ENCODE measurements at regions not wholly inside any gene's neighbourhood (a gene's known extent, or its start where the extent isn't known, plus 50 kb on each side); places are given as distances from the start of the nearest gene placed in this dataset.
A peak's percentile ranks its signal among the peaks of the same experiment; 100 is the strongest.

DNA sequence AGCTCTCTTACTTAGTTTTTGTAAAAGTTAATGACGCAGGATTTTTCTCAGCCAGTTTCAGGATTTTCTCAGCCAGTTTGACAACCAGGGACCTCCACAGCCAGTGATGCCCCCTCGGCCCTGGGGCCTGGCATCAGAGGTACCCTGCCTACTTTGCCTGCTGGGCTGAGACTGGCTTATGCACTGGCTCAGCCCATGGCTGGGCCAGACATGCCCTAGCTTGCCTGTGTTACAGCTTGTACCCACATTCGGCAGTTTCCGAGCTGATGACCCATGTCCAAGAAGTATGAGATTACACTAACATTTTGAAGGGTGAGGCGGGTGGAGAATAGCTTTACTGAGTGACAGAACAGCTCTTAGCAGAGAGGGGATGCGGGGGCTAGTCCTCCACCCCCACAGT lies 406.1 kb upstream of the HSF2 start:
- Histone ChIP-seq H3K4me3 (no peak overlapping the region), H3K4me1 (replicated peaks in 1 of 2) (no peaks in the 10 kb centered on the region), H3K27ac (no peak overlapping the region)
- no peak for ATAC-seq (replicated peaks in 6 of 8)
- in situ Hi-C loops (cut with MboI; ENCODE audit: low pct_unique_long_range_greater_than_20kb in 2 of 9, low sequenced_read_pairs in 9 of 9, unreplicated experiment in 9 of 9): no loop called here
- WGBS, 10 experiments: 45 to 100% (median 72%) methylated on average over 1 to 6 of the region's 6 CpGs; no CpG with 5 or more reads in 2 of the 10 experiments

- Histone ChIP-seq H3K4me1 (replicated peaks in 1 of 2) (peaks cover 0 to 8% of the 10 kb centered on the region in 2 donors), H3K27ac (no peak overlapping the region), H3K4me3 (no peak overlapping the region)
- in situ Hi-C loops (cut with MboI; ENCODE audit: low pct_unique_long_range_greater_than_20kb in 2 of 9, low sequenced_read_pairs in 9 of 9, unreplicated experiment in 9 of 9): no loop called here
- 0 to 100% (median 17%) methylated on average over 1 of the region's 1 CpG; no CpG with 5 or more reads in 1 of the 10 experiments for WGBS, 10 experiments
- ATAC-seq (replicated peaks in 6 of 8): peak in 4 of 8 experiments; percentile 35 to 91 (median 86)
These were observed 404.5 kb upstream of the HSF2 start for GRCh38 chr6:121994919-121995318.

- in situ Hi-C loops (cut with MboI; ENCODE audit: low pct_unique_long_range_greater_than_20kb in 2 of 9, low sequenced_read_pairs in 9 of 9, unreplicated experiment in 9 of 9): no loop called here
- Histone ChIP-seq H3K27ac (no peak overlapping the region), H3K4me3 (no peak overlapping the region), H3K4me1 (replicated peaks in 1 of 2) (peaks cover 0 to 8% of the 10 kb centered on the region in 2 donors)
- WGBS, 10 experiments: 6 to 100% (median 50%) methylated on average over 1 to 2 of the region's 2 CpGs; no CpG with 5 or more reads in 1 of the 10 experiments
- ATAC-seq (replicated peaks in 6 of 8): peak in 3 of 8 experiments; percentile 8 to 25 (median 11)
These were observed 400.8 kb upstream of the HSF2 start for GRCh38 chr6:121998631-121999030.

GRCh38 chr6:121999456-122000065 lies 399.9 kb upstream of the HSF2 start:
- 16 to 100% (median 59%) methylated on average over 1 to 6 of the region's 6 CpGs for WGBS, 10 experiments
- Histone ChIP-seq H3K27ac (no peak overlapping the region), H3K4me3 (no peak overlapping the region), H3K4me1 (replicated peaks in 1 of 2) (peaks cover 0 to 8% of the 10 kb centered on the region in 2 donors)
- in situ Hi-C loops (cut with MboI; ENCODE audit: low pct_unique_long_range_greater_than_20kb in 2 of 9, low sequenced_read_pairs in 9 of 9, unreplicated experiment in 9 of 9): loop anchor here in 1 of 9 experiments (25.0 kb wide), 1 partner anchor 137 kb away; no protein-coding TSS in a partner anchor
- no peak for ATAC-seq (replicated peaks in 6 of 8)

DNA sequence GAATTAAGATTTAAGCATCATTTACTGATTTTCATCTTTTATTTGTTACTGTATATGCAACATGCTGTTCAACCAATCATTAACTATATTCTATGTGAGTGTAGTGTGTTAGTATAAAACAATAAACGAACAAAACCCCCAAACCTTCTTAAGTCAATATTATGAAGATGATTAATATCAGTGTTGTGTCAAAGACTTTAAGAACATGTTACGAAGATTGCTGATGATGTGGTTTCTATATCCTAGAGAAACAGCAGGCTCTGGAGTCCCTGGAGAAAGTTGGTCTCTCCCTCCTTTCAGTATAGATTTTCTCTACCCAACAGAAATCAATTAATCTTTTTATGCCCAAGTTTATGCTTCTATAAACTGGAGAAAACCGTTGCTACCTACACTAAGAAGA lies 393.8 kb upstream of the HSF2 start:
- ATAC-seq (replicated peaks in 6 of 8): no peak
- in situ Hi-C loops (cut with MboI; ENCODE audit: low pct_unique_long_range_greater_than_20kb in 2 of 9, low sequenced_read_pairs in 9 of 9, unreplicated experiment in 9 of 9): loop anchor here in 1 of 9 experiments (25.0 kb wide), 1 partner anchor 143 kb away; no protein-coding TSS in a partner anchor

DNA sequence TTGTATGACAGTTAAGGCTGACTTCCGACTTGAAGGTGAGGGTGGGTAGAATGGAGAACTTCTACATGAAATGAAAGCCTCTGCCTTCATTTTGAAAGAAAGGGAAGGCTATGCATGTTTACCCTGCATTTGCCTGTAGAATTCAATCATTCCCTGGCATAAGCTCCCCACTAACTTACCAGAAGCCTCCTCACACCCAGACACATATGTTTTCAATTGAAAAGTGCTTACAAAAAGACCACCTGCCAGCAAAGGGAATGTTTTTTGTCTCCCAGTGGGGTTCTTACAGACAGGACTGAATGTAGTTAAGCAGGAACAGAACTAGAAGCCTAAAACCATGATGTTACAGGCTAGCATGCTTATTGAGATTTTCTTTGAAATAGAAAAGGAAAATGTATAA lies 392.1 kb upstream of the HSF2 start:
- Histone ChIP-seq H3K27ac (no peak overlapping the region), H3K4me3 (no peak overlapping the region), H3K4me1 (replicated peaks in 1 of 2) (peaks cover 0 to 2% of the 10 kb centered on the region in 2 donors)
- peak in 3 of 8 experiments; percentile 59 to 72 (median 69) for ATAC-seq (replicated peaks in 6 of 8)
- in situ Hi-C loops (cut with MboI; ENCODE audit: low pct_unique_long_range_greater_than_20kb in 2 of 9, low sequenced_read_pairs in 9 of 9, unreplicated experiment in 9 of 9): loop anchor here in 1 of 9 experiments (25.0 kb wide), 1 partner anchor 145 kb away; no protein-coding TSS in a partner anchor
- 0 to 33% (median 10%) methylated on average over 1 of the region's 1 CpG; no CpG with 5 or more reads in 3 of the 10 experiments for WGBS, 10 experiments

More for the DNA sequence above, 393.8 kb upstream of the HSF2 start:
- peaks cover 0 to 2% of the 10 kb centered on the region in 2 donors for H3K4me1 ChIP-seq (replicated peaks in 1 of 2)
- no peak overlapping the region for H3K27ac ChIP-seq
- H3K4me3 ChIP-seq: no peak overlapping the region
- 0 to 100% (median 77%) methylated on average over 1 to 3 of the region's 3 CpGs; no CpG with 5 or more reads in 1 of the 10 experiments for WGBS, 10 experiments

GRCh38 chr6:122008101-122008999 lies 391.1 kb upstream of the HSF2 start:
- in situ Hi-C loops (cut with MboI; ENCODE audit: low pct_unique_long_range_greater_than_20kb in 2 of 9, low sequenced_read_pairs in 9 of 9, unreplicated experiment in 9 of 9): loop anchor here in 1 of 9 experiments (25.0 kb wide), 1 partner anchor 146 kb away; no protein-coding TSS in a partner anchor
- Histone ChIP-seq H3K4me1 (replicated peaks in 1 of 2) (peaks cover 0 to 2% of the 10 kb centered on the region in 2 donors), H3K4me3 (no peak overlapping the region), H3K27ac (no peak overlapping the region)
- peak in 4 of 8 experiments; percentile 46 to 66 (median 58) for ATAC-seq (replicated peaks in 6 of 8)
- WGBS, 10 experiments: 50 to 88% (median 75%) methylated on average over 1 to 6 of the region's 6 CpGs; no CpG with 5 or more reads in 1 of the 10 experiments

- Histone ChIP-seq H3K4me3 (no peak overlapping the region), H3K27ac (no peak overlapping the region), H3K4me1 (replicated peaks in 1 of 2) (peaks cover 0 to 2% of the 10 kb centered on the region in 2 donors)
- no peak for ATAC-seq (replicated peaks in 6 of 8)
- in situ Hi-C loops (cut with MboI; ENCODE audit: low pct_unique_long_range_greater_than_20kb in 2 of 9, low sequenced_read_pairs in 9 of 9, unreplicated experiment in 9 of 9): loop anchor here in 1 of 9 experiments (25.0 kb wide), 1 partner anchor 147 kb away; no protein-coding TSS in a partner anchor
These were observed 390.5 kb upstream of the HSF2 start for GRCh38 chr6:122009000-122009350.

DNA sequence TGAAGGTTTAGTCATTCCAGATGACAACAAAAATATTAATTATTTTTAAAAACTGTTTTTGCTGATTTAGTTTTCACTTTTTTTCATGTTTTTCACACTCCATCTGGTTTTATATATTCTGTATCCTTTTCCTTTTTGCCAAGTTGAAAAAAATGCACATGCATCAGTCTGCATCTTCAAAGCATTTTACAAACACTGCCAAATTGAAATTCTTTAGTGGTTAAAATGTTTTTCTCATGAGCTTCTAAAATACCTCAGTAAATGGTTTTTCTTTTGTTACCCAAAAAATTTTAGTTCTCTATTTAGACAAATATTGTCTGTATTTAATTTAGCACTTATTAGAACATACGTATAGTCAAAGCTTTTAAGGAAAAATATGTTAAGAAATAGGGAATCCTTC lies 386.9 kb upstream of the HSF2 start:
- Histone ChIP-seq H3K4me3 (no peak overlapping the region), H3K4me1 (replicated peaks in 1 of 2) (peaks cover 0 to 2% of the 10 kb centered on the region in 2 donors), H3K27ac (no peak overlapping the region)
- in situ Hi-C loops (cut with MboI; ENCODE audit: low pct_unique_long_range_greater_than_20kb in 2 of 9, low sequenced_read_pairs in 9 of 9, unreplicated experiment in 9 of 9): loop anchor here in 1 of 9 experiments (25.0 kb wide), 1 partner anchor 150 kb away; no protein-coding TSS in a partner anchor
- ATAC-seq (replicated peaks in 6 of 8): no peak
- WGBS, 10 experiments: 13 to 100% (median 94%) methylated on average over 1 of the region's 1 CpG; no CpG with 5 or more reads in 2 of the 10 experiments

DNA sequence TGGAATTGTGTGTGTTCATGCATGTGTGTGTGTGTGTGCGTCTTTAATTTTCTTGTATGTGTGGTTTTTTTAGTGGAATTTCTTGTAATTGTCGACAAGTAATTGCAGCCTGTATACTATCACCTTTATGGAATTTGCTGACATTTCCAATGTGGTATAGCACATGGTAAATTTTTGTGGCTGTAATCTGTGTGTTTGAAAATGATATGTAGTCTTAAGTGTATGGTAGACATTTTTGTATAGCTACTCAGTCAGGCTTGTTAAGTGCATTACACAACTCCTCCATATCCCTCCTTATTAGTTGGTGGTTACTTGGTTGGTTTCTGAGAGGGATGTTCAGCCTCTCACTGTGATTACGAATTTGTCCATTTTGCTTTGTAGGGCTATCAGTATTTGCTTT lies 384.5 kb upstream of the HSF2 start:
- no peak overlapping the region for H3K27ac ChIP-seq
- ATAC-seq (replicated peaks in 6 of 8): no peak
- 51 to 100% (median 93%) methylated on average over 2 to 3 of the region's 3 CpGs for WGBS, 10 experiments
- H3K4me3 ChIP-seq: no peak overlapping the region
- H3K4me1 ChIP-seq (replicated peaks in 1 of 2): no peaks in the 10 kb centered on the region
- in situ Hi-C loops (cut with MboI; ENCODE audit: low pct_unique_long_range_greater_than_20kb in 2 of 9, low sequenced_read_pairs in 9 of 9, unreplicated experiment in 9 of 9): loop anchor here in 1 of 9 experiments (25.0 kb wide), 1 partner anchor 153 kb away; no protein-coding TSS in a partner anchor

DNA sequence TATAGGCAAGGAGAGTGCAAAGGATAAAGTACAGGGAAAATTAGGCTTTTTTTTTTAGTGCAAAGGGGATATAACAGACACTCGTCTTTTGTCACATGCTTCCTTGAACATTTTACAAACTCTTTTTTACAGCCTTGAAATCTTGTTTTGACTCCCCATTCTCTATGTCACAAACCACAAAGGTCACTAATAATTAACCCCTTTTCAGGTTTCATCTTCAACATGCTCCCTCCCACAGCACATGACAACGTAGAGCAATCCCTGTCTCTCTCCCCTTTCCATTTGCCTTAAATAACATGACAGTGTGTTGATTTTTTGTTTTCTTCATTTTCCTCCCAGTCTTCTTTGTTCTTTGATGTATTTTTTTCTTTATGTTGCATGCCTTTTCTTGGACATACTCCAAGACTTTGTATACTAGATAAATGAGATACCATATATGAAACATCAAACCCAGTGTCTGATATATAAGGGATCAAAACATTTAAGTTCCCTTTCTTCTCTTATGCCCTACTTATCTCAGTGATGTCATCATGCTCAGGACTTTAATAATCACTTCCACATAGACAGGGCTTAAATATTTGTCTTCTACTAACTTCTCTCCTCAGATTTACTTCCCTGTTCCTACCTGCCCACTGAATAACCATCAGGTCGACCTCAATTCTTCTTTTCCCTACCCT lies 378.7 kb upstream of the HSF2 start:
- WGBS, 10 experiments: 40 to 92% (median 67%) methylated on average over 1 to 3 of the region's 3 CpGs
- no peak overlapping the region for H3K4me3 ChIP-seq
- in situ Hi-C loops (cut with MboI; ENCODE audit: low pct_unique_long_range_greater_than_20kb in 2 of 9, low sequenced_read_pairs in 9 of 9, unreplicated experiment in 9 of 9): loop anchor here in 1 of 9 experiments (10.0 to 25.0 kb wide), 2 partner anchors 158 to 586 kb away; partner anchors contain the start of gene GJA1
- ATAC-seq (replicated peaks in 6 of 8): no peak
- no peak overlapping the region for H3K27ac ChIP-seq
- H3K4me1 ChIP-seq (replicated peaks in 1 of 2): no peaks in the 10 kb centered on the region

DNA sequence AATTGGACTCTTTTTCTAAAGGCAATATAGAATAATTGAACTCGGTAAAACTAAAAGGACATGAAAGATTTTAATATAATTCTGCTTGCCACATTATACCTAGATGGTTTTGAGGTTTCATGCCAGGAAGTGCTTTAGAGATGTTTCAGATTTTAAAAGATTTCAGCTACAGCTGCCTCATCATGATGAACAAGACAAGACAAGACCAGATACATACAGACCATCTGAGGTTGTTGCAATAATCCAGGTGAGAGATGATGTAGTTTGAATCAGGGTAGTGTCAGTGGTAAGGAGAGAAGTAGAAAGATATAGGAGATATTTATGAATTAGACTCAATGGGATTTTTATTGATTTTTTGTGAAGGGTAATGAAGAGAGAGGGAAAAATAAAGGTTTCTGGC lies 374.3 kb upstream of the HSF2 start:
- Histone ChIP-seq H3K4me3 (no peak overlapping the region), H3K4me1 (replicated peaks in 1 of 2) (no peaks in the 10 kb centered on the region), H3K27ac (no peak overlapping the region)
- 67 to 100% (median 90%) methylated on average over 1 of the region's 1 CpG; no CpG with 5 or more reads in 1 of the 10 experiments for WGBS, 10 experiments
- no peak for ATAC-seq (replicated peaks in 6 of 8)
- in situ Hi-C loops (cut with MboI; ENCODE audit: low pct_unique_long_range_greater_than_20kb in 2 of 9, low sequenced_read_pairs in 9 of 9, unreplicated experiment in 9 of 9): loop anchor here in 6 of 9 experiments (10.0 to 25.0 kb wide), 3 partner anchors 163 to 590 kb away; partner anchors contain the start of gene GJA1 (in 6 of the 6)

Measured in motor neuron (in vitro differentiated cells).